ENCODE measurements at regions not wholly inside any gene's neighbourhood (a gene's known extent, or its start where the extent isn't known, plus 50 kb on each side); places are given as distances from the start of the nearest gene placed in this dataset.

DNA sequence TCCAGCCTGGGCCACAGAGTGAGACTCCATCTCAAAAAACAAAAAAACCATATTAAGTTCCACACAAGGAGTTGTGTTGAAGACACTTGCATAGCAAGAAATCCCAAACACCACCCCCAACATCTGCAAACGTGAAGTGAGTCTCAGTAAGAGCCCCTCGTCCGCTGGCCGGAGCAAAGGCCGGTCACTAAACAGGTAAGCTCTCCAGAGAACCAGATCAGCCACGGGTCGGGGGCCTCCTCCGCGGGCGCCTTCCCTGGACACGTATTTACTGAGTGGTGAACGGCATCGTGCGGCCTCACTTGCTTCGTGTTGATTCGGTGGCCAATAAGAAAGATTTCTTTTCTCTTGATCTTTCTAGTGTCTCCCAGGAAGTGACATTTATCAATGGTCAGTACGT lies 93.6 kb downstream of the MRPL36 start:
- ATAC-seq (replicated peaks), result no peak
- Mint-ChIP-seq H3K27me3 (peaks cover 53 to 58% of the 10 kb centered on the region in 2 donors), H3K4me3 (no peak overlapping the region), H3K27ac (no peak overlapping the region), H3K4me1 (peaks cover 0 to 5% of the 10 kb centered on the region in 2 donors), H3K36me3 (no peaks in the 10 kb centered on the region), H3K9me3 (no peaks in the 10 kb centered on the region)
- DNase-seq, result no peak

GRCh38 chr5:1704676-1705075 lies 95.0 kb downstream of the MRPL36 start:
- Mint-ChIP-seq H3K9me3 (no peaks in the 10 kb centered on the region), H3K27me3 (peaks cover 53 to 61% of the 10 kb centered on the region in 2 donors), H3K27ac (no peak overlapping the region), H3K4me3 (no peak overlapping the region), H3K36me3 (no peaks in the 10 kb centered on the region), H3K4me1 (peaks cover 0 to 5% of the 10 kb centered on the region in 2 donors)
- ATAC-seq (replicated peaks), result no peak
- DNase-seq, result no peak

DNA sequence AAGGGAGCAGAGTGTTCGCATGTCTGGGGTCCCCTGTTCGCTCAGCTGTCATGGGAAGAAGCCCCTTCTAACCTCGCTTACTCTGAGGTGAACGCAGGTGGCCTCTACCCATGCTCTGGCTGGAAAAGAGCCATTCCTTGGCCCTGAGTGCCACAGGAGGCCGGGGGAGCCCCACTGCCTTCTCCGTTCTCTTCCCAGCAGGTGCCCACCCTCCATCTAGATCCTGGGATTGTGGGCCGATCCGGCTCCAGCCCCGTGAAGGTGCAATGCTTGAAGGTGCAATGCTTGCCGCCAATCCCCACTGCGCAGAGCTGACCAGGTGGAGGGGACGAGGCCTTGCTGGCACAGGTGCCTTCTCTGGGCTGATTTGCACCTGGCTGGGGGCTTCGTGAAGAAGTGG lies 95.4 kb downstream of the MRPL36 start:
- no peak for ATAC-seq (replicated peaks)
- DNase-seq, result no peak
- no peaks in the 10 kb centered on the region for H3K9me3 Mint-ChIP-seq
- H3K27me3 Mint-ChIP-seq, result peaks cover 53 to 61% of the 10 kb centered on the region in 2 donors
- H3K27ac Mint-ChIP-seq, result no peak overlapping the region
- no peak overlapping the region for H3K4me3 Mint-ChIP-seq
- H3K36me3 Mint-ChIP-seq, result no peaks in the 10 kb centered on the region
- peaks cover 0 to 4% of the 10 kb centered on the region in 2 donors for H3K4me1 Mint-ChIP-seq

GRCh38 chr5:1703352-1704050 lies 96.1 kb downstream of the MRPL36 start:
- ATAC-seq (replicated peaks), result no peak
- Mint-ChIP-seq H3K4me1 (no peaks in the 10 kb centered on the region), H3K36me3 (no peaks in the 10 kb centered on the region), H3K27me3 (peaks cover 49 to 56% of the 10 kb centered on the region in 2 donors), H3K27ac (no peak overlapping the region), H3K9me3 (no peaks in the 10 kb centered on the region), H3K4me3 (no peak overlapping the region)
- no peak for DNase-seq

- H3K27ac Mint-ChIP-seq, result no peak overlapping the region
- H3K4me3 Mint-ChIP-seq, result no peak overlapping the region
- peaks cover 45 to 53% of the 10 kb centered on the region in 2 donors for H3K27me3 Mint-ChIP-seq
- no peaks in the 10 kb centered on the region for H3K4me1 Mint-ChIP-seq
- no peaks in the 10 kb centered on the region for H3K9me3 Mint-ChIP-seq
- DNase-seq (no peak), ATAC-seq (replicated peaks) (no peak)
- H3K36me3 Mint-ChIP-seq, result no peaks in the 10 kb centered on the region
Measured at GRCh38 chr5:1702318-1702717, 97.3 kb downstream of the MRPL36 start.

DNA sequence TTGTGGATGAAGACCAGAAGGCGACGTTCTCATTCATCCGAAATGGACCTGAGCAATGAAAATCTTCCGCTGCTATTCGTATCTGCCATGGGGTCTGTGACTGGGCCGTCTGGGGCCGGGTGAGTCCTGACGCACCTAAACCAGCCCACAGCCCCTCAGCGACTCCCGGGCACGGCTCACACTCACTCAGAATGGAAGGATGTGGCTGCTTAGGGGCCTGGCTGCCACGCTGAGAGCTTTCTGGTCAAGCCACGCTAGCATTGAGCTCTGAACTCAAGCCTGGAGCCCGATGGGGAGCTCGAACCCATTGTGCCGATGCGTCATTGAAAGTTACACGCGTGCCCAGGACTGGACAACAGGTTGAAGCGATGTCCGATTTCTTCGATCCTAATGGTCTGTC lies 97.8 kb downstream of the MRPL36 start:
- H3K27me3 Mint-ChIP-seq, result peaks cover 46 to 50% of the 10 kb centered on the region in 2 donors
- no peaks in the 10 kb centered on the region for H3K9me3 Mint-ChIP-seq
- no peaks in the 10 kb centered on the region for H3K36me3 Mint-ChIP-seq
- no peak for ATAC-seq (replicated peaks)
- H3K4me1 Mint-ChIP-seq, result no peaks in the 10 kb centered on the region
- no peak for DNase-seq
- H3K4me3 Mint-ChIP-seq, result no peak overlapping the region
- no peak overlapping the region for H3K27ac Mint-ChIP-seq

- Mint-ChIP-seq H3K36me3 (no peaks in the 10 kb centered on the region), H3K4me3 (no peak overlapping the region), H3K9me3 (no peaks in the 10 kb centered on the region), H3K27me3 (peaks cover 45% of the 10 kb centered on the region in 2 donors), H3K4me1 (no peaks in the 10 kb centered on the region), H3K27ac (no peak overlapping the region)
- DNase-seq (no peak), ATAC-seq (replicated peaks) (no peak)
Measured at GRCh38 chr5:1701216-1701864, 98.3 kb downstream of the MRPL36 start.

DNA sequence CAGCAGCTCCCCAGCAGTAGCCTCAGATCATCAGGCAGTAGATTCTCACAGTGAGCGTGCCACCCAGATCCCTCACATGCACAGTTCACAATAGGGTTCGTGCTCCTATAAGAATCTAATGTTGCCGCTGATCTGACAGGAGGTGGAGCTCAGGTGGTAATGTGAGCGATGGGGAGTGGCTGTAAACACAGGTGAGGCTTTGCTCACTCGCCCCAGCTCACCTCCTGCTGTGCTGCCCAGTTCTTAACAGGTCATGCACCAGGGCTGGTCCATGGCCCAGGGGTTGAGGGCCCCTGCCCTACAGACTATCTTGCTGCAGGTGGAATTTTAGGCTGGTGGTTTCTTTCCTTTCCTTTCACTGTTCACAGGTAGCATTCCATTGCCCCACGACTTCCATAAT lies 100.2 kb downstream of the MRPL36 start:
- Mint-ChIP-seq H3K4me1 (no peaks in the 10 kb centered on the region), H3K27me3 (peaks cover 34 to 42% of the 10 kb centered on the region in 2 donors), H3K9me3 (no peaks in the 10 kb centered on the region), H3K4me3 (no peak overlapping the region), H3K27ac (no peak overlapping the region), H3K36me3 (no peaks in the 10 kb centered on the region)
- no peak for ATAC-seq (replicated peaks)
- no peak for DNase-seq

DNA sequence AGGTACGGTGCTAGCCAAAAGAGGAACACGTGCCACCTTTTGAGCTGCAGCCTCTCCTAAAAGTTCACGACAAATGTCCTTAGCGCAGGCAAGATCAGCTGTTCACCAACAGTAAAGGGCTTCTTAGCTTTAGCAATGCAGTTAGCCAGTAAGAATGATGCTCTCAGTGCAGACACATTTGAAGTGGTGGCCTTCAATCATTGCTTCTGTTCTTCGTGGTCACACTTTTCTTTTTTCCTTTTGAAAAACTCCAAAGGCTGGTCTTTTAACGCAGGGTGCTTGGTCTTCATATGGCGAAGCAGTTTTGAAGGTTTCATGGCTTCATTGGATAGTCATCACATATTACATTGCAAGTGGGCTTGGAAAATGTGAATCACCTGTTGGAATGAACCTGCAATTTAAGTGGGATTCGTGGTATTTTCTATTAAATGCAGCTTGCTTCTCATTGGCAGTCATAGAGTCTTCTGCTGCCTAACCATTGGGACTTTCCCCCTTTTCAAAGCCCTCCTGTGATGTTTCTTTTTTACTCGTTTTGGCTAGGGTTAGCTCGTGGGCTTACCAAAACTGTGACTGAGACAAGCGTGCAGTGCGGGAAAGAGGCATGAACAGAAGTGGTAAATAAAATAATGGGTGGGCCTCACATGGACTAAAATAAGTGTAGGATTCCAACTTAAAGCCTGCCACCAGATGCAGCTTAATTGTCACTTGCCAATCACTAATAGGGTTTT lies 100.9 kb downstream of the MRPL36 start:
- H3K36me3 Mint-ChIP-seq, result no peaks in the 10 kb centered on the region
- H3K4me3 Mint-ChIP-seq, result no peak overlapping the region
- no peaks in the 10 kb centered on the region for H3K4me1 Mint-ChIP-seq
- no peak overlapping the region for H3K27ac Mint-ChIP-seq
- DNase-seq (no peak), ATAC-seq (replicated peaks) (no peak)
- H3K27me3 Mint-ChIP-seq, result peaks cover 32 to 40% of the 10 kb centered on the region in 2 donors
- no peaks in the 10 kb centered on the region for H3K9me3 Mint-ChIP-seq

- ATAC-seq (replicated peaks), result no peak
Measured at GRCh38 chr5:1692381-1692780, 107.3 kb downstream of the MRPL36 start.

GRCh38 chr5:1687301-1687970 lies 112.2 kb downstream of the MRPL36 start:
- H3K4me1 Mint-ChIP-seq, result no peaks in the 10 kb centered on the region
- no peaks in the 10 kb centered on the region for H3K36me3 Mint-ChIP-seq
- H3K27me3 Mint-ChIP-seq, result peaks cover 11 to 17% of the 10 kb centered on the region in 2 donors
- peaks cover 8 to 17% of the 10 kb centered on the region in 2 donors for H3K9me3 Mint-ChIP-seq
- H3K4me3 Mint-ChIP-seq, result no peak overlapping the region
- no peak overlapping the region for H3K27ac Mint-ChIP-seq
- ATAC-seq (replicated peaks) (no peak), DNase-seq (no peak)

More at GRCh38 chr5:1692381-1692780, 107.3 kb downstream of the MRPL36 start:
- no peaks in the 10 kb centered on the region for H3K4me1 Mint-ChIP-seq
- H3K36me3 Mint-ChIP-seq, result no peaks in the 10 kb centered on the region
- H3K9me3 Mint-ChIP-seq, result peaks cover 8 to 17% of the 10 kb centered on the region in 2 donors
- no peak overlapping the region for H3K4me3 Mint-ChIP-seq
- no peak overlapping the region for H3K27ac Mint-ChIP-seq
- no peak for DNase-seq
- H3K27me3 Mint-ChIP-seq, result peaks cover 9 to 15% of the 10 kb centered on the region in 2 donors

DNA sequence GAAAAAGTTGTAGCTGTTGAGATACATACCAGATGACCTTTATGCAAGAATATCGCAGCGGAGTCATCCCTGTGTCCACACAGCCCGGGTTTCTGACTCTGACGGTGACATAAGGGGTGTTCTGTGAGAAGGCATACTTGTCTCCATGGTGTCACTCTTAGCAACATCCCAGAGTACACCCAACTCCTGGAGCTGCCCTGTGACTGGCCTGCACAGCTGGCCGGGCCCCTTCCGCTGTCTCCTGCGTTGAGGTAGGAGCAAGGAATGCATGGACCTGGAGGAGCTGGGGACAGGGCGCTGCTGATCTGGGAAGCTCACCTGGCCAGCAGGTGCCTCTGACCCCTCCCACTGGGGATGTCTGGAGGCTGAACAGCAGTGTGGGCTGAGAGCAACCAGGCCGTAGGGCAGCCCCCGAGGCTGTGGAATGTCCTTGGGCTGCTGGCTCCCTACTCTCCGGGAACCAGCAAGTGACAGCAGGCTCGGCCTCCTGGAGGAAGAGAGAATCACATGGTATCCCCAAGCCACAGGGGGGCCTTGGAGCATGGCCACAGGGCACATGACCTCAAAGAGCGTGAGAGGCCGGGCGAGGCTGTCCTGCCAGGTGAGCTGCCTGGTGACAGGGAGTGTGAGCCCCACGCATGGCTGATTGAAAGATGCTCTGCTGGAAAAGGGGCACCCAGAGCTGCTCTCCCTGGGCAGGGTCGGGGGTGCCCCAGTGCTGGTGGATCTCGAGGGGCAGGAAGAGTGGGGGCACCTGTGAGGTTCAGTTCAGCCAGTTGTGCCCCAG lies 113.4 kb downstream of the MRPL36 start:
- H3K4me1 Mint-ChIP-seq, result no peaks in the 10 kb centered on the region
- H3K27ac Mint-ChIP-seq, result no peak overlapping the region
- H3K9me3 Mint-ChIP-seq, result peaks cover 8 to 17% of the 10 kb centered on the region in 2 donors
- DNase-seq (no peak), ATAC-seq (replicated peaks) (no peak)
- H3K4me3 Mint-ChIP-seq, result no peak overlapping the region
- H3K36me3 Mint-ChIP-seq, result no peaks in the 10 kb centered on the region
- peaks cover 16 to 22% of the 10 kb centered on the region in 2 donors for H3K27me3 Mint-ChIP-seq

- no peaks in the 10 kb centered on the region for H3K36me3 Mint-ChIP-seq
- H3K27ac Mint-ChIP-seq, result no peak overlapping the region
Measured at GRCh38 chr5:1685066-1685465, 114.6 kb downstream of the MRPL36 start.

DNA sequence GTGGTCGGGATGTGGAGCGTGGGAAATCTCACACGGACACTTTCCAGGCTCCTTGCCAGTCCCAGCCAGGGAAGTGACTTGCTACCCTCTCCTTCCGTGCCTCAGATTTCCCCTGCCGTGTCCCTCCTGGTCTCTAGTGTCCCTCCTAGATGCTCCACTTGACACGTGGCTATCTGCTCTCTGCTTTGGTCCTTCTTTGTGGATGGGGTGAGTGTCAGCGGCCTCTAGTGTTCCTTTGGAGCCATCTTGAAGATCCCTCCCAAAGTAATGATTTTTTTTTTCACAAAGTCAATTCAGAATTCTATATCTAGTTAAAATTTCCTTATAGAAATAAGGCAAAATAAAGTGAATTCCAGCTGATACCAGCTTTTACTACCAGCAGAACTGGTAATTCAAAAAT lies 117.7 kb downstream of the MRPL36 start:
- Mint-ChIP-seq H3K36me3 (peaks cover 4% of the 10 kb centered on the region in 2 donors), H3K9me3 (peaks cover 6 to 13% of the 10 kb centered on the region in 2 donors), H3K4me1 (no peaks in the 10 kb centered on the region), H3K27me3 (peaks cover 35 to 45% of the 10 kb centered on the region in 2 donors), H3K4me3 (no peak overlapping the region), H3K27ac (no peak overlapping the region)
- no peak for DNase-seq
- ATAC-seq (replicated peaks), result no peak

More at GRCh38 chr5:1685066-1685465, 114.6 kb downstream of the MRPL36 start:
- ATAC-seq (replicated peaks) (no peak), DNase-seq (no peak)
- peaks cover 9 to 17% of the 10 kb centered on the region in 2 donors for H3K9me3 Mint-ChIP-seq
- H3K4me1 Mint-ChIP-seq, result no peaks in the 10 kb centered on the region
- H3K27me3 Mint-ChIP-seq, result peaks cover 27 to 28% of the 10 kb centered on the region in 2 donors
- H3K4me3 Mint-ChIP-seq, result no peak overlapping the region
